ENCODE measurements at regions not wholly inside any gene's neighbourhood (a gene's known extent, or its start where the extent isn't known, plus 50 kb on each side); places are given as distances from the start of the nearest gene placed in this dataset.

- Histone ChIP-seq H3F3A (replicated peaks; ENCODE audit: insufficient read depth) (no peaks in the 10 kb centered on the region), H2AFZ (ENCODE audit: low read depth) (no peak overlapping the region), H3K9ac (no peak overlapping the region), H3K36me3 (replicated peaks in 1 of 2; ENCODE audit: control insufficient read depth in 1 of 2, insufficient read depth in 2 of 2, low read length in 1 of 2) (no peaks in the 10 kb centered on the region), H3K27me3 (ENCODE audit: insufficient read depth) (no peaks in the 10 kb centered on the region), H3K79me2 (ENCODE audit: insufficient read depth) (no peaks in the 10 kb centered on the region), H3K4me2 (no peak overlapping the region), H3K9me3 (no peaks in the 10 kb centered on the region), H3K4me1 (ENCODE audit: control insufficient read depth in 1 of 2, insufficient read depth in 2 of 2, low read depth in 1 of 2, low read length in 1 of 2) (no peaks in the 10 kb centered on the region), H4K20me1 (ENCODE audit: insufficient read depth) (no peaks in the 10 kb centered on the region), H3K4me3 (ENCODE audit: low read depth in 2 of 2, low read length in 1 of 2) (no peak overlapping the region), H3K27ac (ENCODE audit: low read depth in 2 of 2, low read length in 1 of 2) (no peak overlapping the region), H3K9me2 (no peaks in the 10 kb centered on the region)
- no peak for DNase-seq
- TF ChIP-seq SIN3A (IDR thresholded peaks at IDR 0.05; ENCODE audit: borderline replicate concordance, low read depth, low read length) (no peak), GABPA (IDR thresholded peaks at IDR 0.05; ENCODE audit: low read depth) (no peak), ELF1 (IDR thresholded peaks at IDR 0.05) (no peak), TAF1 (IDR thresholded peaks at IDR 0.05; ENCODE audit: borderline replicate concordance, low read depth, low read length) (no peak), TCF12 (IDR thresholded peaks at IDR 0.05) (no peak), MEF2A (IDR thresholded peaks at IDR 0.05; ENCODE audit: borderline replicate concordance, low read depth) (no peak), EZH2phosphoT487 (IDR thresholded peaks at IDR 0.05; ENCODE audit: borderline replicate concordance, low read depth) (no peak), SMC3 (IDR thresholded peaks at IDR 0.05; ENCODE audit: low read depth, low read length) (no peak), TEAD4 (IDR thresholded peaks at IDR 0.05; ENCODE audit: borderline replicate concordance, insufficient read depth) (no peak), CHD2 (IDR thresholded peaks at IDR 0.05; ENCODE audit: low read length, partially characterized antibody) (no peak), PBX3 (IDR thresholded peaks at IDR 0.05) (no peak), YY1 (IDR thresholded peaks at IDR 0.05; ENCODE audit: low read depth) (no peak), GATA2 (CRISPR knock-in tag; IDR thresholded peaks at IDR 0.05) (no peak), IRF3 (IDR thresholded peaks at IDR 0.05; ENCODE audit: low read depth, low read length) (no peak), MXI1 (IDR thresholded peaks at IDR 0.05; ENCODE audit: low read depth, low read length) (no peak)
- TF ChIP-seq, protein P1, sequence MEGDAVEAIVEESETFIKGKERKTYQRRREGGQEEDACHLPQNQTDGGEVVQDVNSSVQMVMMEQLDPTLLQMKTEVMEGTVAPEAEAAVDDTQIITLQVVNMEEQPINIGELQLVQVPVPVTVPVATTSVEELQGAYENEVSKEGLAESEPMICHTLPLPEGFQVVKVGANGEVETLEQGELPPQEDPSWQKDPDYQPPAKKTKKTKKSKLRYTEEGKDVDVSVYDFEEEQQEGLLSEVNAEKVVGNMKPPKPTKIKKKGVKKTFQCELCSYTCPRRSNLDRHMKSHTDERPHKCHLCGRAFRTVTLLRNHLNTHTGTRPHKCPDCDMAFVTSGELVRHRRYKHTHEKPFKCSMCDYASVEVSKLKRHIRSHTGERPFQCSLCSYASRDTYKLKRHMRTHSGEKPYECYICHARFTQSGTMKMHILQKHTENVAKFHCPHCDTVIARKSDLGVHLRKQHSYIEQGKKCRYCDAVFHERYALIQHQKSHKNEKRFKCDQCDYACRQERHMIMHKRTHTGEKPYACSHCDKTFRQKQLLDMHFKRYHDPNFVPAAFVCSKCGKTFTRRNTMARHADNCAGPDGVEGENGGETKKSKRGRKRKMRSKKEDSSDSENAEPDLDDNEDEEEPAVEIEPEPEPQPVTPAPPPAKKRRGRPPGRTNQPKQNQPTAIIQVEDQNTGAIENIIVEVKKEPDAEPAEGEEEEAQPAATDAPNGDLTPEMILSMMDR (IDR thresholded peaks at IDR 0.05): no peak
- TF ChIP-seq, protein P2, sequence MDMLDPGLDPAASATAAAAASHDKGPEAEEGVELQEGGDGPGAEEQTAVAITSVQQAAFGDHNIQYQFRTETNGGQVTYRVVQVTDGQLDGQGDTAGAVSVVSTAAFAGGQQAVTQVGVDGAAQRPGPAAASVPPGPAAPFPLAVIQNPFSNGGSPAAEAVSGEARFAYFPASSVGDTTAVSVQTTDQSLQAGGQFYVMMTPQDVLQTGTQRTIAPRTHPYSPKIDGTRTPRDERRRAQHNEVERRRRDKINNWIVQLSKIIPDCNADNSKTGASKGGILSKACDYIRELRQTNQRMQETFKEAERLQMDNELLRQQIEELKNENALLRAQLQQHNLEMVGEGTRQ (IDR thresholded peaks at IDR 0.05; ENCODE audit: borderline replicate concordance, low read depth, low read length): no peak
- TF ChIP-seq, protein P3, sequence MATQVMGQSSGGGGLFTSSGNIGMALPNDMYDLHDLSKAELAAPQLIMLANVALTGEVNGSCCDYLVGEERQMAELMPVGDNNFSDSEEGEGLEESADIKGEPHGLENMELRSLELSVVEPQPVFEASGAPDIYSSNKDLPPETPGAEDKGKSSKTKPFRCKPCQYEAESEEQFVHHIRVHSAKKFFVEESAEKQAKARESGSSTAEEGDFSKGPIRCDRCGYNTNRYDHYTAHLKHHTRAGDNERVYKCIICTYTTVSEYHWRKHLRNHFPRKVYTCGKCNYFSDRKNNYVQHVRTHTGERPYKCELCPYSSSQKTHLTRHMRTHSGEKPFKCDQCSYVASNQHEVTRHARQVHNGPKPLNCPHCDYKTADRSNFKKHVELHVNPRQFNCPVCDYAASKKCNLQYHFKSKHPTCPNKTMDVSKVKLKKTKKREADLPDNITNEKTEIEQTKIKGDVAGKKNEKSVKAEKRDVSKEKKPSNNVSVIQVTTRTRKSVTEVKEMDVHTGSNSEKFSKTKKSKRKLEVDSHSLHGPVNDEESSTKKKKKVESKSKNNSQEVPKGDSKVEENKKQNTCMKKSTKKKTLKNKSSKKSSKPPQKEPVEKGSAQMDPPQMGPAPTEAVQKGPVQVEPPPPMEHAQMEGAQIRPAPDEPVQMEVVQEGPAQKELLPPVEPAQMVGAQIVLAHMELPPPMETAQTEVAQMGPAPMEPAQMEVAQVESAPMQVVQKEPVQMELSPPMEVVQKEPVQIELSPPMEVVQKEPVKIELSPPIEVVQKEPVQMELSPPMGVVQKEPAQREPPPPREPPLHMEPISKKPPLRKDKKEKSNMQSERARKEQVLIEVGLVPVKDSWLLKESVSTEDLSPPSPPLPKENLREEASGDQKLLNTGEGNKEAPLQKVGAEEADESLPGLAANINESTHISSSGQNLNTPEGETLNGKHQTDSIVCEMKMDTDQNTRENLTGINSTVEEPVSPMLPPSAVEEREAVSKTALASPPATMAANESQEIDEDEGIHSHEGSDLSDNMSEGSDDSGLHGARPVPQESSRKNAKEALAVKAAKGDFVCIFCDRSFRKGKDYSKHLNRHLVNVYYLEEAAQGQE (IDR thresholded peaks at IDR 0.05; ENCODE audit: low read depth, low read length): no peak
- CTCF ChIA-PET: interaction anchor here (1.0 kb wide), 1 partner anchor 25 kb away, joined by 4 read pairs; no protein-coding TSS in a partner anchor
- WGBS (ENCODE audit: low lambda C conversion rate): 0% methylated on average over 3 of the region's 3 CpGs
- POLR2A ChIA-PET: no interaction called here
Measured at GRCh38 chr15:55056500-55056899, 140.2 kb downstream of the RSL24D1 start.
